ENCODE measurements at regions not wholly inside any gene's neighbourhood (a gene's known extent, or its start where the extent isn't known, plus 50 kb on each side); places are given as distances from the start of the nearest gene placed in this dataset.

DNA sequence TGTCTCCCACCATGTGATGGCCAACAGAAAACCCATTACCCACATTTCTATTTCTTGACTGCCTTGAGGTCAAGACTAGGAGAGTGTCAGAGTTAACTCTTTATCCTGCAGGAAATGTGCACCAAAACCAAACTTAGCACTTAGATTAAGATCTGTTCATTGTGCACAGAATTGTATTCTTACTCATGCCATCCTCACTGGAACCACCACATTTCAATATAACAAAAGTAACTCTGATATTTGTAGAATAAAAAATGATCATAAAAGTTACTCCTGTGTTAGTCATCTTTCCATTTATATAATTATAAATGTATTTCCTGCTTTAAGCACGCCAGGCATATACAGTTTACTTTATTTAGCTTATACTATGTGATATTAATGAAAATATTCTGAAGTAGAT is 193.0 kb upstream of the DPYD start:
- TF ChIP-seq, protein P1, sequence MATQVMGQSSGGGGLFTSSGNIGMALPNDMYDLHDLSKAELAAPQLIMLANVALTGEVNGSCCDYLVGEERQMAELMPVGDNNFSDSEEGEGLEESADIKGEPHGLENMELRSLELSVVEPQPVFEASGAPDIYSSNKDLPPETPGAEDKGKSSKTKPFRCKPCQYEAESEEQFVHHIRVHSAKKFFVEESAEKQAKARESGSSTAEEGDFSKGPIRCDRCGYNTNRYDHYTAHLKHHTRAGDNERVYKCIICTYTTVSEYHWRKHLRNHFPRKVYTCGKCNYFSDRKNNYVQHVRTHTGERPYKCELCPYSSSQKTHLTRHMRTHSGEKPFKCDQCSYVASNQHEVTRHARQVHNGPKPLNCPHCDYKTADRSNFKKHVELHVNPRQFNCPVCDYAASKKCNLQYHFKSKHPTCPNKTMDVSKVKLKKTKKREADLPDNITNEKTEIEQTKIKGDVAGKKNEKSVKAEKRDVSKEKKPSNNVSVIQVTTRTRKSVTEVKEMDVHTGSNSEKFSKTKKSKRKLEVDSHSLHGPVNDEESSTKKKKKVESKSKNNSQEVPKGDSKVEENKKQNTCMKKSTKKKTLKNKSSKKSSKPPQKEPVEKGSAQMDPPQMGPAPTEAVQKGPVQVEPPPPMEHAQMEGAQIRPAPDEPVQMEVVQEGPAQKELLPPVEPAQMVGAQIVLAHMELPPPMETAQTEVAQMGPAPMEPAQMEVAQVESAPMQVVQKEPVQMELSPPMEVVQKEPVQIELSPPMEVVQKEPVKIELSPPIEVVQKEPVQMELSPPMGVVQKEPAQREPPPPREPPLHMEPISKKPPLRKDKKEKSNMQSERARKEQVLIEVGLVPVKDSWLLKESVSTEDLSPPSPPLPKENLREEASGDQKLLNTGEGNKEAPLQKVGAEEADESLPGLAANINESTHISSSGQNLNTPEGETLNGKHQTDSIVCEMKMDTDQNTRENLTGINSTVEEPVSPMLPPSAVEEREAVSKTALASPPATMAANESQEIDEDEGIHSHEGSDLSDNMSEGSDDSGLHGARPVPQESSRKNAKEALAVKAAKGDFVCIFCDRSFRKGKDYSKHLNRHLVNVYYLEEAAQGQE (IDR thresholded peaks at IDR 0.05; ENCODE audit: low read depth): no peak

- no peak for TF ChIP-seq CEBPB (IDR thresholded peaks at IDR 0.05)
- TF ChIP-seq TCF12 (IDR thresholded peaks at IDR 0.05; ENCODE audit: low read depth): no peak
- TF ChIP-seq TEAD4 (IDR thresholded peaks at IDR 0.05): no peak
- TF ChIP-seq TAF1 (IDR thresholded peaks at IDR 0.05; ENCODE audit: low read depth): no peak
- no peak for TF ChIP-seq EP300 (IDR thresholded peaks at IDR 0.05; ENCODE audit: borderline replicate concordance)
- TF ChIP-seq YY1 (IDR thresholded peaks at IDR 0.05; ENCODE audit: low read depth): no peak
- TF ChIP-seq, protein P1 (IDR thresholded peaks at IDR 0.05; ENCODE audit: low read depth): no peak
- TF ChIP-seq CREB1 (IDR thresholded peaks at IDR 0.05; ENCODE audit: low read depth): no peak
- no peak for TF ChIP-seq RAD21 (IDR thresholded peaks at IDR 0.05; ENCODE audit: low read depth)
- TF ChIP-seq, protein P2, sequence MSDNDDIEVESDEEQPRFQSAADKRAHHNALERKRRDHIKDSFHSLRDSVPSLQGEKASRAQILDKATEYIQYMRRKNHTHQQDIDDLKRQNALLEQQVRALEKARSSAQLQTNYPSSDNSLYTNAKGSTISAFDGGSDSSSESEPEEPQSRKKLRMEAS (IDR thresholded peaks at IDR 0.05): no peak
- TF ChIP-seq, protein P3, sequence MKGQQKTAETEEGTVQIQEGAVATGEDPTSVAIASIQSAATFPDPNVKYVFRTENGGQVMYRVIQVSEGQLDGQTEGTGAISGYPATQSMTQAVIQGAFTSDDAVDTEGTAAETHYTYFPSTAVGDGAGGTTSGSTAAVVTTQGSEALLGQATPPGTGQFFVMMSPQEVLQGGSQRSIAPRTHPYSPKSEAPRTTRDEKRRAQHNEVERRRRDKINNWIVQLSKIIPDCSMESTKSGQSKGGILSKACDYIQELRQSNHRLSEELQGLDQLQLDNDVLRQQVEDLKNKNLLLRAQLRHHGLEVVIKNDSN (IDR thresholded peaks at IDR 0.05): no peak
- no peak for TF ChIP-seq NFIC (IDR thresholded peaks at IDR 0.05)
- no peak for TF ChIP-seq ZBTB7A (IDR thresholded peaks at IDR 0.05; ENCODE audit: low read depth)
- no peak for TF ChIP-seq EGR1 (IDR thresholded peaks at IDR 0.05)
Observed at GRCh38 chr1:98112626-98113025, 191.8 kb upstream of the DPYD start.

DNA sequence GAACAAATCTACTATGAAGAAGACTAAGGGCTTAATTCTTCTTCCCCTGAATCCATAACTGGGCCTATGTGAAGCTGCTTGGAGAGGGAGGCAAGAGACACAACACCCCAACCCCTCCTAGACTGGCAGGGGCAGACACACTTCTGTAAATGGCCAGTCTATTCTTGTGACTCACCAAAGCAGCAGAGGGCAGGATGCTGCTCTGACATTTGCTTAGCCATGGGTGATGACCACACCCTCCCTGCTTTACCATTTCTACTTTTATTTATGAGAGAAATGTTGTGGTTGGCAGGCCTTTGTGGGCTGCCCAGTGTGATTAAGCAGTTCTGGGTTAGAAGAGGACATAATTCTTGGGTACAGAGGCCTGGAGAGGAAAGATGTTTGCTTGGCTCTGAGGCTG is 189.8 kb upstream of the DPYD start:
- TF ChIP-seq TCF12 (IDR thresholded peaks at IDR 0.05; ENCODE audit: low read depth) (no peak), NFIC (IDR thresholded peaks at IDR 0.05) (no peak), FOXM1 (IDR thresholded peaks at IDR 0.05; ENCODE audit: borderline replicate concordance, low read depth) (no peak), TEAD4 (IDR thresholded peaks at IDR 0.05) (no peak), RAD21 (IDR thresholded peaks at IDR 0.05; ENCODE audit: low read depth) (no peak), ZBTB7A (IDR thresholded peaks at IDR 0.05; ENCODE audit: low read depth) (no peak), EGR1 (IDR thresholded peaks at IDR 0.05) (no peak), CEBPB (IDR thresholded peaks at IDR 0.05) (no peak), EP300 (IDR thresholded peaks at IDR 0.05; ENCODE audit: borderline replicate concordance) (no peak)
- TF ChIP-seq, protein P1 (IDR thresholded peaks at IDR 0.05; ENCODE audit: low read depth): no peak
- TF ChIP-seq, protein P3 (IDR thresholded peaks at IDR 0.05): no peak
- TF ChIP-seq, protein P2 (IDR thresholded peaks at IDR 0.05): no peak

- TF ChIP-seq ZBTB7A (IDR thresholded peaks at IDR 0.05; ENCODE audit: low read depth) (no peak), YY1 (IDR thresholded peaks at IDR 0.05; ENCODE audit: low read depth) (no peak), FOXM1 (IDR thresholded peaks at IDR 0.05; ENCODE audit: borderline replicate concordance, low read depth) (no peak), TCF12 (IDR thresholded peaks at IDR 0.05; ENCODE audit: low read depth) (no peak), EGR1 (IDR thresholded peaks at IDR 0.05) (no peak), CREB1 (IDR thresholded peaks at IDR 0.05; ENCODE audit: low read depth) (no peak)
- TF ChIP-seq, protein P3 (IDR thresholded peaks at IDR 0.05): no peak
- TF ChIP-seq, protein P1 (IDR thresholded peaks at IDR 0.05; ENCODE audit: low read depth): no peak
- TF ChIP-seq, protein P2 (IDR thresholded peaks at IDR 0.05): no peak
Observed at GRCh38 chr1:98107256-98107655, 186.4 kb upstream of the DPYD start.

Data from Ishikawa (cell line).